ENCODE measurements at regions not wholly inside any gene's neighbourhood (a gene's known extent, or its start where the extent isn't known, plus 50 kb on each side); places are given as distances from the start of the nearest gene placed in this dataset.

- DNase-seq: no peak
These were observed 457.9 kb downstream of the PIK3C3 start for GRCh38 chr18:42412896-42413295.

DNA sequence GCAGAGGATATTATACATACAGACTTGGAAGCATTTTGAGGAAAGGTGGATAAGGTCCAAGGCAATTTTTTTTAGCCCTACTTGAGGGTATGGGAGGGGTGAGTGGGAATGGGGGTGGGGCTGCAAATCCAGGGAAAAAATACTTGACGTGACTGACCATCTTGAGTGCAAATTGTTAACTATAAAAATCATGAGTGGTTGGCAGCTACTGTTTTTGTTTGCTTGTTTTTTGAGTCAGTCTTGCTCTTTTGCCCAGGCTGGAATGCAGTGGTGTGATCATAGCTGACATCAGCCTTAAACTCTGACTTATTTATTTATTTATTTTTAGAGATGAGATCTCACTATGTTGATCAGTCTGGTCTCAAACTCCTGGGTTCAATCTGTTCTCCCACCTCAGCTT lies 458.8 kb downstream of the PIK3C3 start:
- DNase-seq: no peak

DNA sequence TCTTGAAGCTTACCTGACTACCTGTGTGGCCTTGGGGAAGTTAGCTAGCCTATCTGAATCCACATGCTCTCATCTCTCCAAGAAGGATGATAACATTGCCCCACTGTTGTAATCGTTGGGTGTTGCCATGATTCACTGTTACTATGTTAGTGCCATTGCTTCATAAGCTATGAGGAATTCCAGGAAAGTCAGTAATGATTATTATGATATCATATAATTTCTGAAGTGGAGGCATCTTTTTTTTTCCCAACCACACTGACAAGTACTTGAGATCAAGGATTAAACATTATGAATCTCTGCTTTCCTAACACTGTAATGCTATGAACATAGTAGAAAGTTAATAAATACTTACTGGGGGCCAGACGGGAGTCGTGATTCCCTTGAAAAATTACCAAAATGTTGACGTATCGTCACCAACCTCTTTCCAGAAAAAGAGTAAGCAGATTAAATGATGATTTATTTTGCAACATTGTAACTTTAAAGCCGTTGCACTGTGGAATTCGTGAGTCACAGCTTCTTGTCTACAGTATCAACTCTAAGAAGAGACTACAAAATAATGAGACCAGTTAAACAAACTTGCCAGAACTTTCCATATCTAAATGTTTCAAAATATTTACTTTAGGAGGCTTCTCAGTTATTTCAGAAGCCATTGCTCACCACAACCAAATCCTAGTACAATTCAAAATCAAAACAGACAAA lies 459.9 kb downstream of the PIK3C3 start:
- no peak for DNase-seq

DNA sequence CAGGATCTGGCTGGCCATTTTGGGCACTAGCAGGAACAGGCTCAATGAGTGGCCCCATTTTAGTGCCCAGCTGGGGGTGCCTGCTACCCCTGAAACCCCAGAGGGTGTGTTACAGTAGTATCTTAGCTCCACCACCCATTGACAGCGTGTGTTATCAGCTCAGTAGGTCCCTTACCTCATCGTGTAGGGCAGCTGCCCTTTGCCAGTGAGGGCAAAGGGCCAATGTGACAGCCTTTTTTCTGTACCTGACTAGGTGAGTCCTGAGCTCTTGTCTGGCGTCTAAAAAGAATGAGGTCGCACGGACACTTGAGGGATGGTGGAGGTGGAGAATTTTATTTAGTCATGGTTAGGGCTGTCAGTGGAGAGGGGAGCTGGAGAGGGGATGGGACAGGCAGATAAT lies 462.2 kb downstream of the PIK3C3 start:
- no peak for DNase-seq

- no peak for DNase-seq
These were observed 463.1 kb downstream of the PIK3C3 start for GRCh38 chr18:42418121-42418520.

DNA sequence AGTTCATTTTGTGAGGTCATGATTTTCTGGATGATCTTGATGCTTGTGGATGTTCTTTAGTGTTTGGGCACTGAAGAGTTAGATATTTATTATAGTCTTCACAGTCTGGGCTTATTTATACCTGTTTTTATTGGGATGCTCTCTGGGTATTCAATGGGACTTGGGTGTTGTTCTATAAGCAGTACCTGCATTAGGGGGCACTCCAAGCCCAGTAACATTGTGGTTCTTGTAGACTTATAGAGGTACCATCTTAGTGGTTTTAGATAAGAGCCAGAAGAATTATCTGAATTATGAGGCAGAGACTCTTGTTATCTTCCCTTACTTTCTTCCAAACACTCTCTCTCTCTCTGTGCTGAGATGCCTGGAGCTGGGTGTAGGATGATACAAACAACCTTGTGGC lies 470.0 kb downstream of the PIK3C3 start:
- no peak for DNase-seq

DNA sequence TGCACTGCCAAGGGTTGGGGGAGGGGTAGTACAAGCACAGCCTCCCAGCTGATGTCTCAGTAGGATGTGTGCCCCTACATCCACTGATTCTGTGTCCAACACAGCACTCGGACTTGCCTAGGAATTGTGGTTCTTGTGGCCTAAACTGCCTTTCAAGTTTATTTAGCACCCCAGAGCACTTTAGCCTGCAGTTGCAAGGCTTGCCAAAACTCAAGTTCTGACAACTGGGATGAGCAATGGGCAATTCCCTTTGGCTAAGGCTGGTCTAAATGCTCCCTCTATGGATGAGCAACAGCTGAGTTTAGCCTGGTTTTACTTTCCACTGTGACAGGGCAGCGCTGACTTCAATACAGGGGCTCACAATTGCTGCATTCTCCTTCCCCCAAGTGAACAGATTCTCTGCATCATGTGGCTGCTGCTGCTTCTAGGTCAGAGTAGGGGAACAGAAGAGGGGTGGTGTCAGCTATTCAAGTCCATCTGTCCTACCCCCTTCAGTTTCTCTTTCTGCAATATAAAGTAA lies 471.5 kb downstream of the PIK3C3 start:
- no peak for DNase-seq

DNA sequence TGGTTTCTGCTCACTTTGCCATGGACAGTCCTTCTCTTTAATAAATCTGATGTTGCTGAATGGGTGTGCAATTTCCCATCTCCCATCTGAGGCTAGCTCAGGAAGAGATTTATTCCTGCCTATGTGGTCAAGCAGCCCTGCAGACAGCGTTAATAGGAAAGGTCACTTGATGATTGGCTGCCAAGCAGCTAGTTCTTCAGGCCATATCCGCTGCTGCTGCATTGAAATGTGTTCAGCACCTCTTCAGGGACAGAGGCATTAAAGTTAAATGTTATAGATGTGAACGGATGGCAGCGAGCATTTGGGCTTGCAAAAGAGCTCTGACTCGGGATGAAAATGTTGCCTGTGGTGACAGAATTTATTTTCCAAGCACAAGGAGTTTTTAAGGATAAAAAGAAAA lies 474.2 kb downstream of the PIK3C3 start:
- no peak for DNase-seq

DNA sequence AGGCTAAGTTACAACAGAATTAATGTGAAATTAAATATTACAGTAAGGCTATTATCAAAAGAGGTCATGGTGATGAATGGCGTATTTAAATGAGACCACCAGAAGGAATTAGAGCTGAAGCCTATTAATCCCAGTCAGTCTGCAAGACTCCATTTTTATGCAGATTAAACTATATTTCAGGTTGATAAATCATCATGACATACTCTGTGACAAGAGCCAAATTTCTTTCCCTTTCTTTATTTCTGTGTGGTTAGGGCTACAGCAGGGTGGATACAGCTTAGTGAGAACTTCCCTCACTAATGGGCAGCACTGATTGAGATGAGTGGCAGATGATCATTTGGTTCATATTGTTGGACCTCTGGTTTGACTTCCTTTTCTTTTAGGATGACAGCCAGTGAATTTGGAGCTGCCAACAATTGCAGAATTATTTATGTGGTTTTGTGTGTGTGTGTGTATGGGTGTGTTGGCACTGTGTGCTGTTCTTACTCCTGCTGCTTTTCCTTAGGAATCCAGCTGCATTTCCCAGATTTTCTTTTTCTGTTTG lies 481.3 kb downstream of the PIK3C3 start:
- no peak for DNase-seq

- no peak for DNase-seq
These were observed 482.0 kb downstream of the PIK3C3 start for GRCh38 chr18:42437001-42437400.

DNA sequence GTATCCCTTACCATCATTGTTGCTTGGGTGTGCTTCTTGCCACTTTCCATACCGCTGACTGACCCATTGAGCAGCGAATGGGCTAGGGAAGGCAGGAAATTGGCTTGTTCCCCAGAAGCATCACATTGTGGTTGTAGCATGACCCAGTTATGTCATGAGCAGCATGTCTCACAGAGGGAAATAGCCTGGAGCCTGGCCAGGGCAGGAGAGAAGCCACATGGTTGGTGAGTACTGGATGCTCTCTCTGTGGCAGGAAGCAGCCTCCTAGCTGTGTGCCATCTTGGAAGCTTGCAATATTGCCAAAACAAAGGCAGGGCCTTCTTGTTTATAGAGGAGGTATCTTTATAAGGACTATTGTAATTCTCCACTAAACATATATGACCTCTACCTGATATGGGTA lies 482.6 kb downstream of the PIK3C3 start:
- no peak for DNase-seq

DNA sequence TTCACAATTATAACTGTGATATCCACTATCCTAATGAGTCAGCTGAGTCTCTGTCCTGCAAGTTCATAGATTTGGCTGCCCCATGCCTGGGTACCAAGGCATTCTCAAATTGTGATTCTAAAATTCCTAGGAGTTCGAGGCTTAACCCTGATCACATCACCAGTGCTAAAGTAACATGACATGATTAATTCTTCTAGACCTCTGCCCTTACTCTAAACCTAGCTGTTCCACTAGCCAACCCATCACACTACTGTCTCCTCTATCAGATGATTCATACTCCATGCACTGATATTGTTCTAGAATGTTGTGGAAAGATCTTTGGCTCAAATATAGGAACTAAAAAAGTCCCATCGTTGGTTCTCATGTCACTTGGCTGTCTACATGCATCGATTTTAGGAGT lies 487.6 kb downstream of the PIK3C3 start:
- no peak for DNase-seq

DNA sequence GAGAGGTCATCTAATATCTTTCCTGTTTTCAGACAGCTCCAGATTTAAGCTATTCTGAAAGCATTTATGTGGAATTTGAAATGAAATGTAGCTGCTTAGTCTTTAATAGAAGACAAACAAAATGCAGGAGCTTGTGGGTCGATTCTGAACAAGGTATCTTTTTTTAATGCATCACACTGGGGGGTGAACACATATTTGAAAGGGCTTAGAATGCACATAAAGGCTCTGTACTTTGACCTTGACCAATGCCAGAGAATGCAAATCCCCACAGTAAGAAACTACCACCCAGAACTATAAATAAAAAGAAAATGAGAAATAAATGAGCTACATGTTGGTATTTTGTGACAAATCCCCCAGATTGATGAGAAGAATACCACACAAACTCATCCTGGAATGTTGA lies 489.3 kb downstream of the PIK3C3 start:
- no peak for DNase-seq

DNA sequence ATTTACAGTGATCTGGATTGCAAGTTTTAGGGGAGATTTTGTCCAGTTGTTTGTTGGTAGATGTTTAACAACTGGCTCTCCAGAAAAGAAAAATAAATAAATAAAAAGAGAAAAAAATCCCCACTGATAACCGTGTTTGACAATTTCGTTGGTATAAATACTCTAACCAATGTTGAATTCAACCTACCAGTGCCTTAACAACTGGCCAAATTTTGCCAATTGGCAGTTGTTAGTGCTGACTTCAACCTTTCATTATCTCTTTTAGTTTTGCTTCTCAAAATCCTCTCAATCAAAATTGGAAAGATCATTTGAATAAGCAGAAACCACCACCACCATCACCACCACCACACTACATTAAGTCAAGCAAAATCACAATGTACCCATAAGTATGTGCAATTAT lies 490.3 kb downstream of the PIK3C3 start:
- no peak for DNase-seq

DNA sequence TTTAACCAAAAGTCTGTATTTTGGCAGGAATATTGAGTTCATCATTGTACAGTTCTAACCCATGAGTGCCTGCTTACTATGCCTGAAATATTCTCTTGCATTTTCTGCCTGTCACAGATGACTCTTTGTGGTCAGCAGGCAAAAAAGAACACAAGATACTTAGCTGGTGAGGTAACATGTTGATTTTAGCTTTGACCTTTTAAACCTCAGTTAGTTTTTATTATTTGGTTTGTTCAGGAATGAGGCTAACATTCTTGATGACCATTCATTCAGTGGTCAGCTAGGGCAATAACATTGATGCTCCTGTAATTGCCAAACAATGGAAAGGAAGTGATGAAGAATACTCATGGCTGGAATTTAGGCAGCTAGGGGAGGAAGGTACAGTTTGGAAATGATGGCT lies 491.2 kb downstream of the PIK3C3 start:
- no peak for DNase-seq

- DNase-seq: no peak
These were observed 492.7 kb downstream of the PIK3C3 start for GRCh38 chr18:42447688-42448087.

GRCh38 chr18:42458226-42458625 lies 503.2 kb downstream of the PIK3C3 start:
- DNase-seq: no peak

- DNase-seq: no peak
These were observed 504.8 kb downstream of the PIK3C3 start for GRCh38 chr18:42459873-42460272.

GRCh38 chr18:42471885-42472284 lies 516.9 kb downstream of the PIK3C3 start:
- DNase-seq: no peak

DNA sequence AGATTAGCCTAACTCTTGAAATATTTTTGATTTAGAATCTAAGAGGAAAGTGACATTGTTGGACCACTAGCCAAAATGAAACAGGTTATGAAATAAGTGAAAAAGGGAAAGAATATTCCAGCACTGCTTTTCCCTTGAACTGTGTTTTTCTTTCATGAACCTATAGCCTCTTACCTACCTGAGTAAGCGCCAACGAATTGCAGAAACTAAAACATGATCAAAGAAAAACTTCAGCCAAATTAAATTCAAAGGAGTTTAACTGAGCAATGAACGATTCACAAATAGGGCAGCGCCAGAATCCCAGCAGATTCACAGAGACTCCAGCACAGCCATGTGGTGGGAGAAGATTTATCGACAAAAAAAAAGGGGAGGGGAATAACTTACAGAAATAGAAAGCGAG lies 518.6 kb downstream of the PIK3C3 start:
- DNase-seq: no peak

DNA sequence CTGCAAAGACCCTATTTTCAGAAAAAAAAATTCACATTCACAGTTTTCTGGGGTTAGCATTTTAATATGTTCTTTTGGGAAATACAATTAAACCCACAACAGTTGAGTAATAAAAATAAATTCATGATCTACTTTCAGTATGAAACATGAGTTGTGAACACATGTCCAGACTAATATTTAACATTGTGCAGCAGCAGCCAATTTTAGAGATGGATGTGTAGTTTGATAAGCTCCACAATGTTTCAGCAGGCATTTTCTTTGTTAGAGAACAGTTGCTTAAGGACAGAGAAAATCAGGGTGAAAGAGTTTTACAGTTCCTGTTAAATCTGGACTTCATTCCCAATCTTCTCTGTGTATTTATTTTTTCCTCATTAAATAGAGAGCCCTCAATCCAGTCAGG lies 519.5 kb downstream of the PIK3C3 start:
- no peak for DNase-seq

DNA sequence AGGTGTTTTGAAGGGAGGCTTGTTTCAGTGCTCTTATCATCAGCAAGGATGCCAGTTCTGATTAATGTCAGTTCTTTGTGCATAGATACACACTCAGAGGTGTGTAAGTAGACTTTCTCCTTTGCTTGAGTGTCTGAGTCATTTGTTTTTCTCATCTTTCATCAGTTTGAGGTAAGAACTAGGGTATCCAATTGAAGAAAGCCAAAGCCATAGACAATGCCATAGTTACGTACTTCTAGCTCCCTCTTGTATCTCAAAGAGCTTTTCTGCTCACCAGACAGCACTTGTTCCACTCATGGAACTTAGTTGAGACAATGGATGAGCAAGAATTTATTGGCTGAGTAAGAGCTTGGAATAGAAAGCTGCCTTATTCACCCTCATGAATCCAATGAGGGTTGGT lies 520.1 kb downstream of the PIK3C3 start:
- no peak for DNase-seq

DNA sequence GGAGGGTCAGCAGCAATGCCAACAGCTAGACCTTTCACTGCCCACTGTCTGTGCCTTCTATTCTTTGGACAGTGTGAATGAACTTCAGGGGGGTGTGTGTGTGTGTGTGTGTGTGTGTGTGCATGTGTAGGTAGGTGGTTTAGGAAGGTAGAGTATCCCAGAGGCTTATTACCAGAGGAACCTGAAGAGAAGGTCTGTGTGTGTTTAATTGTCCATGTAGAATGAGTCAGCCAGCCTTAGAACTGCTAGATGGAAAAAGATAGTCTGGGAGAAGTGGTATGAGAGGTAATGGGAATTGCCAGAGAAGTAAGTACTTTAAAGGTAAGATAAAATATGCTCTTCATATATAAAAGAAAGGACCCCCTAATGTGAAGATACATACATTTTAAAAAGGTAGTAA lies 522.2 kb downstream of the PIK3C3 start:
- no peak for DNase-seq

DNA sequence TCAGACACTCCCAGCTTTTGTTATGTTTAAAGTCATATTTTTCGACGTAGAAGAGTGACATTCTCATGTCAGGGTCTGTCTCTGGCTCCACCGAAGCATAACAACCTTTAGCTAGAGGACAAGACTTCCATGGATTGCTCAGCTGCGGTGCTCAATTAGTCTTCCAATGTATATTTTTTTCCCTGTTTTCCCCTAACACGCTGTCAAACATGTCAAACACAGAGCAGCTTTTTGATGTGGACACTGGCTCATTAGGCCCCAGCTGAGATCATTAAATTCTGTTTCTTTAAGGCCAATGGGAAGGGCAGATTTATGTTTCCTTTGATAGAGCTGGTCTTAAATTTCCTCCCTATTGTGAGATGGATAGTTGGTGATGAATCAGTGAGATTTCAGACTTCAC lies 525.4 kb downstream of the PIK3C3 start:
- DNase-seq: no peak

DNA sequence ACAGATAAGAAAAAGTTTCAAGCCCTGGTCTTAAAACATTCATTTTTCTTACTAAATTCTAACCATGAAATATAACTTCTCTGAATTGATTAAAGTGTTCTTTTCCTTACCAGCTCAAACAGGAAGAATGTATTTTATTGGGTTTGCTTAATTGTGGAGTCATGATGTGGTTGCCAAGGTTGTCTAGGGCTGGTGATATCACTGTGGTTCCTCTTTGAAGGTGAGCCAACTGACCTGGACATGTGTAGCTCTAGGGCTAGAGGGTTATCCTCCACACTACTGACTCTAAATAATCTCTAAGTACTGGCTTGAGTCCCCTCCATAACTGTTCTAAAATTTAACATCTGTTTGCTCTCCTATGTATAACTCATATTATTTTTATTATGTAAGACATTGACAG lies 529.6 kb downstream of the PIK3C3 start:
- no peak for DNase-seq
